DND-41 (cell line): ENCODE measurements at regions not wholly inside any gene's neighbourhood (a gene's known extent, or its start where the extent isn't known, plus 50 kb on each side); places are given as distances from the start of the nearest gene placed in this dataset.

Experiments
- ATAC-seq: fragments of 200-7000 bp; cut with Tn5 transposase; 3 replicates; pipeline ENCODE4 v1.9.1; 2021; ENCODE audit warnings: low read depth; ENCODE audit not compliant: insufficient read depth
- DNase-seq: peaks from one replicate; pipeline ENCODE4 v3.0.0-alpha.2; 2020
- H2AFZ ChIP-seq: 2 replicates; pipeline ENCODE4 v1.6.0; 2012; ENCODE audit warnings: low read depth, low read length
- H3K27ac ChIP-seq: 2 replicates; pipeline ENCODE4 v1.5.1; 2012; ENCODE audit warnings: low read length, inconsistent platforms
- H3K27me3 ChIP-seq: fragments of 200-600 bp; sonication (generic); 2 replicates; pipeline ENCODE4 v1.6.0; 2012; ENCODE audit warnings: low read length, mild to moderate bottlenecking, inconsistent platforms; ENCODE audit not compliant: insufficient read depth, poor library complexity
- H3K36me3 ChIP-seq: 2 replicates; pipeline ENCODE4 v1.5.1; 2012; ENCODE audit warnings: low read length, inconsistent platforms; ENCODE audit not compliant: insufficient read depth
- H3K4me1 ChIP-seq: 2 replicates; pipeline ENCODE4 v1.5.1; 2012; ENCODE audit warnings: mild to moderate bottlenecking, low read length; ENCODE audit not compliant: insufficient read depth
- H3K4me2 ChIP-seq: 2 replicates; pipeline ENCODE4 v1.6.0; 2012; ENCODE audit warnings: mild to moderate bottlenecking, moderate library complexity, low read length, inconsistent platforms; ENCODE audit not compliant: insufficient read depth
- H3K4me3 ChIP-seq, 2 experiments: fragments of 200-600 bp in 1 of 2; shearing (Covaris generic) in 1 of 2; 2 replicates each; pipeline ENCODE4 v1.5.1; 2012 to 2016; ENCODE audit warnings: inconsistent platforms in 2 of 2, low read length in 2 of 2, mild to moderate bottlenecking in 2 of 2, low read depth in 1 of 2, moderate library complexity in 1 of 2
- H3K79me2 ChIP-seq: 2 replicates; pipeline ENCODE4 v1.6.0; 2012; ENCODE audit warnings: low read length, inconsistent platforms; ENCODE audit not compliant: insufficient read depth
- H3K9ac ChIP-seq: 2 replicates; pipeline ENCODE4 v1.6.0; 2012; ENCODE audit warnings: low read depth, mild to moderate bottlenecking, inconsistent platforms, low read length, moderate library complexity
- H3K9me3 ChIP-seq: 2 replicates; pipeline ENCODE4 v1.5.1; 2012; ENCODE audit warnings: low read length, moderate library complexity, mild to moderate bottlenecking, inconsistent platforms; ENCODE audit not compliant: insufficient read depth, severe bottlenecking
- H4K20me1 ChIP-seq: 2 replicates; pipeline ENCODE4 v1.6.0; 2012; ENCODE audit warnings: low read length; ENCODE audit not compliant: insufficient read depth
- CTCF ChIP-seq: IDR thresholded peaks from 2 replicates; pipeline ENCODE4 v1.5.1; 2012; ENCODE audit warnings: borderline replicate concordance, low read length, moderate library complexity, mild to moderate bottlenecking; ENCODE audit not compliant: poor library complexity, severe bottlenecking; ENCODE audit errors: extremely low read depth
- EZH2 ChIP-seq: IDR thresholded peaks from 3 replicates; pipeline ENCODE4 v1.6.1; 2012; ENCODE audit warnings: borderline replicate concordance, low read depth, mild to moderate bottlenecking, moderate library complexity, low read length, inconsistent platforms; ENCODE audit not compliant: severe bottlenecking

- TF ChIP-seq CTCF, result peak; percentile 65
- TF ChIP-seq EZH2, result no peak
- H4K20me1 ChIP-seq, result no peaks in the 10 kb centered on the region
- no peaks in the 10 kb centered on the region for H3K4me1 ChIP-seq
- no peaks in the 10 kb centered on the region for H3K36me3 ChIP-seq
- no peak overlapping the region for H3K4me3 ChIP-seq
- no peak overlapping the region for H3K27ac ChIP-seq
- DNase-seq, result no peak
- H3K27me3 ChIP-seq, result no peaks in the 10 kb centered on the region
- H3K9ac ChIP-seq, result no peak overlapping the region
- no peak; the same call in 2 of the 3 replicates for ATAC-seq
- H3K79me2 ChIP-seq, result no peaks in the 10 kb centered on the region
- H3K4me2 ChIP-seq, result no peak overlapping the region
- H2AFZ ChIP-seq, result no peak overlapping the region
- no peaks in the 10 kb centered on the region for H3K9me3 ChIP-seq
These were observed 113.0 kb upstream of the PRDX4 start for GRCh38 chrX:23554304-23554703.

- ATAC-seq (no peak), DNase-seq (no peak)
- no peak overlapping the region for H3K4me2 ChIP-seq
- no peak overlapping the region for H2AFZ ChIP-seq
- H3K27me3 ChIP-seq, result no peaks in the 10 kb centered on the region
- no peak overlapping the region for H3K4me3 ChIP-seq
- no peak overlapping the region for H3K9ac ChIP-seq
- H3K27ac ChIP-seq, result no peak overlapping the region
- TF ChIP-seq EZH2 (no peak), CTCF (no peak)
- no peaks in the 10 kb centered on the region for H3K4me1 ChIP-seq
- H4K20me1 ChIP-seq, result no peaks in the 10 kb centered on the region
- H3K79me2 ChIP-seq, result no peaks in the 10 kb centered on the region
- no peaks in the 10 kb centered on the region for H3K36me3 ChIP-seq
- no peaks in the 10 kb centered on the region for H3K9me3 ChIP-seq
These were observed 110.2 kb upstream of the PRDX4 start for GRCh38 chrX:23557070-23557469.

GRCh38 chrX:23559975-23560374 is 107.3 kb upstream of the PRDX4 start:
- Histone ChIP-seq H3K4me3 (no peak overlapping the region), H4K20me1 (no peaks in the 10 kb centered on the region), H3K79me2 (no peaks in the 10 kb centered on the region), H3K36me3 (no peaks in the 10 kb centered on the region), H3K9me3 (no peaks in the 10 kb centered on the region), H3K4me2 (no peak overlapping the region), H3K27me3 (no peaks in the 10 kb centered on the region), H3K27ac (no peak overlapping the region), H3K9ac (no peak overlapping the region), H3K4me1 (no peaks in the 10 kb centered on the region), H2AFZ (no peak overlapping the region)
- DNase-seq, result no peak
- no peak for ATAC-seq
- no peak for TF ChIP-seq CTCF
- no peak for TF ChIP-seq EZH2
